Astrocyte (in vitro differentiated cells and primary cell): ENCODE measurements at regions not wholly inside any gene's neighbourhood (a gene's known extent, or its start where the extent isn't known, plus 50 kb on each side); places are given as distances from the start of the nearest gene placed in this dataset.

ENCODE experiments used
- EZH2 ChIP-seq: IDR thresholded peaks from 2 replicates; pipeline ENCODE4 v1.6.1; 2012; ENCODE audit warnings: mild to moderate bottlenecking, low read length, inconsistent platforms; ENCODE audit not compliant: insufficient read depth
- TF ChIP-seq, protein P1 (sequence below): IDR thresholded peaks from 2 replicates; pipeline ENCODE4 v1.5.1; 2011; ENCODE audit warnings: low read depth, mild to moderate bottlenecking, inconsistent platforms, low read length, moderate library complexity; ENCODE audit not compliant: insufficient read depth

DNA sequence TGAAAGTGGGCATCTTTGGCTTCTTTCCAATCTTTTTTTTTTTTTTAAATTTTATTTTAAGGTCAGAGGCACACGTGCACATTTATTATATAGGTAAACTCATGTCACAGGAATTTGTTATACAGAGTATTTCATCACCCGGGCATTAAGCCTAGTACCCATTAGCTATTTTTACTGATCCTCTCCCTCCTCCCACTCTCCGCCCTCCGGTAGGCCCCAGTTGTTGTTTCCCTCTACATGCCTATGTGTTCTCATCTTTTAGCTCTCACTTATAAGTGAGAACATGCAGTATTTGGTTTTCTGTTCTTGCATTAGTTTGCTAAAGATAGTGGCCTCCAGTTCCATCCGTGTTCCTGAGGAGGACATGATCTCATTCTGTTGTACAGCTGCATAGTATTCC lies 108.5 kb downstream of the CYB561 start:
- TF ChIP-seq, protein P1, sequence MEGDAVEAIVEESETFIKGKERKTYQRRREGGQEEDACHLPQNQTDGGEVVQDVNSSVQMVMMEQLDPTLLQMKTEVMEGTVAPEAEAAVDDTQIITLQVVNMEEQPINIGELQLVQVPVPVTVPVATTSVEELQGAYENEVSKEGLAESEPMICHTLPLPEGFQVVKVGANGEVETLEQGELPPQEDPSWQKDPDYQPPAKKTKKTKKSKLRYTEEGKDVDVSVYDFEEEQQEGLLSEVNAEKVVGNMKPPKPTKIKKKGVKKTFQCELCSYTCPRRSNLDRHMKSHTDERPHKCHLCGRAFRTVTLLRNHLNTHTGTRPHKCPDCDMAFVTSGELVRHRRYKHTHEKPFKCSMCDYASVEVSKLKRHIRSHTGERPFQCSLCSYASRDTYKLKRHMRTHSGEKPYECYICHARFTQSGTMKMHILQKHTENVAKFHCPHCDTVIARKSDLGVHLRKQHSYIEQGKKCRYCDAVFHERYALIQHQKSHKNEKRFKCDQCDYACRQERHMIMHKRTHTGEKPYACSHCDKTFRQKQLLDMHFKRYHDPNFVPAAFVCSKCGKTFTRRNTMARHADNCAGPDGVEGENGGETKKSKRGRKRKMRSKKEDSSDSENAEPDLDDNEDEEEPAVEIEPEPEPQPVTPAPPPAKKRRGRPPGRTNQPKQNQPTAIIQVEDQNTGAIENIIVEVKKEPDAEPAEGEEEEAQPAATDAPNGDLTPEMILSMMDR, result no peak
- TF ChIP-seq EZH2, result no peak
